ENCODE measurements at regions not wholly inside any gene's neighbourhood (a gene's known extent, or its start where the extent isn't known, plus 50 kb on each side); places are given as distances from the start of the nearest gene placed in this dataset.
"Not testable (repeated sequence)": the region's sequence is repeated elsewhere in the genome, so short reads cannot be mapped to it uniquely, and the experiment has no call there.

- H3K4me3 ChIP-seq (ENCODE audit: low read depth, low read length), result no peak overlapping the region
- DNase-seq (ENCODE audit: low read depth), result no peak
- H3K27me3 ChIP-seq (ENCODE audit: control insufficient read depth, insufficient read depth, low read length), result no peaks in the 10 kb centered on the region
- TF ChIP-seq, protein P1, sequence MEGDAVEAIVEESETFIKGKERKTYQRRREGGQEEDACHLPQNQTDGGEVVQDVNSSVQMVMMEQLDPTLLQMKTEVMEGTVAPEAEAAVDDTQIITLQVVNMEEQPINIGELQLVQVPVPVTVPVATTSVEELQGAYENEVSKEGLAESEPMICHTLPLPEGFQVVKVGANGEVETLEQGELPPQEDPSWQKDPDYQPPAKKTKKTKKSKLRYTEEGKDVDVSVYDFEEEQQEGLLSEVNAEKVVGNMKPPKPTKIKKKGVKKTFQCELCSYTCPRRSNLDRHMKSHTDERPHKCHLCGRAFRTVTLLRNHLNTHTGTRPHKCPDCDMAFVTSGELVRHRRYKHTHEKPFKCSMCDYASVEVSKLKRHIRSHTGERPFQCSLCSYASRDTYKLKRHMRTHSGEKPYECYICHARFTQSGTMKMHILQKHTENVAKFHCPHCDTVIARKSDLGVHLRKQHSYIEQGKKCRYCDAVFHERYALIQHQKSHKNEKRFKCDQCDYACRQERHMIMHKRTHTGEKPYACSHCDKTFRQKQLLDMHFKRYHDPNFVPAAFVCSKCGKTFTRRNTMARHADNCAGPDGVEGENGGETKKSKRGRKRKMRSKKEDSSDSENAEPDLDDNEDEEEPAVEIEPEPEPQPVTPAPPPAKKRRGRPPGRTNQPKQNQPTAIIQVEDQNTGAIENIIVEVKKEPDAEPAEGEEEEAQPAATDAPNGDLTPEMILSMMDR (IDR thresholded peaks at IDR 0.05; ENCODE audit: insufficient read depth, low read length, poor library complexity, severe bottlenecking), result no peak
- no peaks in the 10 kb centered on the region for H3K36me3 ChIP-seq (ENCODE audit: control insufficient read depth, insufficient read depth, low read length)
These were observed 1264.6 kb downstream of the REEP3 start for GRCh38 chr10:64785816-64786215.

GRCh38 chr10:64786989-64787388 is 1265.8 kb downstream of the REEP3 start:
- no peak overlapping the region for H3K4me3 ChIP-seq (ENCODE audit: low read depth, low read length)
- TF ChIP-seq, protein P1 (IDR thresholded peaks at IDR 0.05; ENCODE audit: insufficient read depth, low read length, poor library complexity, severe bottlenecking), result no peak
- no peaks in the 10 kb centered on the region for H3K36me3 ChIP-seq (ENCODE audit: control insufficient read depth, insufficient read depth, low read length)
- no peak for DNase-seq (ENCODE audit: low read depth)
- H3K27me3 ChIP-seq (ENCODE audit: control insufficient read depth, insufficient read depth, low read length), result no peaks in the 10 kb centered on the region

DNA sequence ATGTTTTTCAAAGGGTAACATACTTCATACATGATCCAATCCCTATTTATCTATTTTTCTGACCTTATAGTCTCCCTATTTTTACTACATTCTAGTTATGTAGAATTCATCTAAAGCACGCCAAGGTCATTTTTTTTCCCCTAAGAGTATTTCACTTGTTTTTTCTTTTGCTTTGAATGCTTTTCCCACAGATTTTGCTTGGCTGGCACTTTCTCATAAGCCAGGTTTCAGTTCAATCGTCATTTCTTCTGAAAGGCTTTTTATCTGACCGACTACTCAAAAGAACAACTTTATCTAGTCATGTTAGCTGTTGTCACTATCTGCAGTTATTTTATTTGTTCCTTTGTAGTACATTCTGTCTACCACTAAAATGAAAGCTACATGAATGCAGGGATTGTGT is 1274.6 kb downstream of the REEP3 start:
- TF ChIP-seq, protein P1 (IDR thresholded peaks at IDR 0.05; ENCODE audit: insufficient read depth, low read length, poor library complexity, severe bottlenecking), result no peak
- Histone ChIP-seq H3K4me3 (ENCODE audit: low read depth, low read length) (no peak overlapping the region), H3K27me3 (ENCODE audit: control insufficient read depth, insufficient read depth, low read length) (no peaks in the 10 kb centered on the region), H3K36me3 (ENCODE audit: control insufficient read depth, insufficient read depth, low read length) (no peaks in the 10 kb centered on the region)
- DNase-seq (ENCODE audit: low read depth), result no peak

GRCh38 chr10:64798297-64798696 is 1277.1 kb downstream of the REEP3 start:
- DNase-seq (ENCODE audit: low read depth), result no peak
- no peaks in the 10 kb centered on the region for H3K27me3 ChIP-seq (ENCODE audit: control insufficient read depth, insufficient read depth, low read length)

GRCh38 chr10:64808233-64808632 is 1287.0 kb downstream of the REEP3 start:
- not testable (repeated sequence) for H3K27me3 ChIP-seq (ENCODE audit: control insufficient read depth, insufficient read depth, low read length); DNase-seq (ENCODE audit: low read depth); H3K36me3 ChIP-seq (ENCODE audit: control insufficient read depth, insufficient read depth, low read length); H3K4me3 ChIP-seq (ENCODE audit: low read depth, low read length)

More at GRCh38 chr10:64798297-64798696, 1277.1 kb downstream of the REEP3 start:
- no peak overlapping the region for H3K4me3 ChIP-seq (ENCODE audit: low read depth, low read length)
- TF ChIP-seq, protein P1 (IDR thresholded peaks at IDR 0.05; ENCODE audit: insufficient read depth, low read length, poor library complexity, severe bottlenecking), result no peak
- no peaks in the 10 kb centered on the region for H3K36me3 ChIP-seq (ENCODE audit: control insufficient read depth, insufficient read depth, low read length)

DNA sequence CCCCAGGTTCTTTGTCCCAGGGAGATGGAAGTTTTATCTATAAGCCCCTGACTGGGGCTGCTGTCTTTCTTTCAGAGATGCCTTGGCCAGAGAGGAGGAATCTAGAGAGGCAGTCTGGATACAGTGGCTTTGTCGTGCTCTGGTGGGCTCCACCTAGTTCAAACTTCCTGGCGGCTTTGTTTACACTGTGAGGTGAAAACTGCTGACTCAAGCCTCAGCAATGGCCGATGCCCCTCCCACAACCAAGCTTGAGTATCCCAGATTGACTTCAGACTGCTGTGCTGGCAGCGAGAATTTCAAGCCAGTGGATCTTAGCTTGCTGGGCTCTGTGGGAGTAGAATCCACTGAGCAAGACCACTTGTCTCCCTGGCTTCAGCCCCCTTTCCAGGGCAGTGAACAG is 1288.8 kb downstream of the REEP3 start:
- H3K4me3 ChIP-seq (ENCODE audit: low read depth, low read length); H3K27me3 ChIP-seq (ENCODE audit: control insufficient read depth, insufficient read depth, low read length); H3K36me3 ChIP-seq (ENCODE audit: control insufficient read depth, insufficient read depth, low read length): not testable (repeated sequence)
- peak; percentile 59 for DNase-seq (ENCODE audit: low read depth)

DNA sequence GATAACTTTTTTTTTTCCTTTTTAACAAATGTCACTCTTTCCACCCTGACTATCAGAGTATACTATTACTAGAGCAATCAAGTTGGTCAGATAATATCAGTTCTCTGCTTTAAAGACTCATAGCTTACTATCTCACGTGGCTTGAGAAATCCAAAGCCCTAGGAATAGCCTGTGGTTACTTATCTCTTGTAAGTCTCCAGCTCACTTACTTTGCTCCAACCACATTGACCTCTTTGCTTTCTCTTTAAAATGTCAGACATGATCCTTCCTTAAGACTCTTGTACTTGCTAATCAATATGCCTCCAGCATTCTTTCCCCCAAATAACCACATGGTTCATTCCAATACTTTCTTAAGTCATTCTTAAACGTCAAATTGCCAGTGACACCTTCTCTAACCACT is 1292.2 kb downstream of the REEP3 start:
- DNase-seq (ENCODE audit: low read depth), result no peak

More for the DNA sequence above, 1292.2 kb downstream of the REEP3 start:
- Histone ChIP-seq H3K27me3 (ENCODE audit: control insufficient read depth, insufficient read depth, low read length) (no peaks in the 10 kb centered on the region), H3K36me3 (ENCODE audit: control insufficient read depth, insufficient read depth, low read length) (no peaks in the 10 kb centered on the region), H3K4me3 (ENCODE audit: low read depth, low read length) (no peak overlapping the region)
- TF ChIP-seq, protein P1 (IDR thresholded peaks at IDR 0.05; ENCODE audit: insufficient read depth, low read length, poor library complexity, severe bottlenecking), result no peak

All from kidney epithelial cell (primary cell).